ENCODE measurements at regions not wholly inside any gene's neighbourhood (a gene's known extent, or its start where the extent isn't known, plus 50 kb on each side); places are given as distances from the start of the nearest gene placed in this dataset.

DNA sequence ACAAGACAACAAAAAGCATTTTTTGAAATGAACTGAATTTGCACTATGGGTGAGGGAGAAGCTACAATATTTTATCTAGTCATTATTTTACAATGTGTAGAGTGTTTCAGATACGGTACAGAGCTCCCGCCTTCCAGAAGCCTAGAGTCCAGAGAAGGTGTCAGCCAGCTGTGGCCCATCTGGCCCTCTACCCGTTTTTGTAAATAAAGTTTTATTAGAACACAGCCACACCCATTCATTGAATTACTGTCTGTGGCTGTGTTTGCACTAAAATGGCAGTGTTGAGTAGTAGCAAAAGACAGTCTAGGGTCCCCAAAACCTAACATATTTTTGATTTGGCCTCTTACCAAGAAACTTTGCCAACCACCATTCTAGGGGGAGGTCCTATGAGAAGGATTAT is 162.0 kb downstream of the JCAD start:
- no peak for DNase-seq (ENCODE audit: low read depth, low spot score)
- no peaks in the 10 kb centered on the region for H3K9me3 ChIP-seq (ENCODE audit: control insufficient read depth, insufficient read depth, low read length)
- peaks cover 3% of the 10 kb centered on the region for H3K27me3 ChIP-seq (ENCODE audit: control insufficient read depth, insufficient read depth, low read length)
- POLR2A ChIA-PET, result no interaction called here
- no peak overlapping the region for H3K27ac ChIP-seq (ENCODE audit: low read depth, low read length)
- CTCF ChIA-PET, result interaction anchor here (0.9 kb wide), 1 partner anchor 162 kb away, joined by 3 read pairs; no protein-coding TSS in a partner anchor
- no peak overlapping the region for H3K4me3 ChIP-seq (ENCODE audit: low read depth, low read length)
- TF ChIP-seq, protein P1, sequence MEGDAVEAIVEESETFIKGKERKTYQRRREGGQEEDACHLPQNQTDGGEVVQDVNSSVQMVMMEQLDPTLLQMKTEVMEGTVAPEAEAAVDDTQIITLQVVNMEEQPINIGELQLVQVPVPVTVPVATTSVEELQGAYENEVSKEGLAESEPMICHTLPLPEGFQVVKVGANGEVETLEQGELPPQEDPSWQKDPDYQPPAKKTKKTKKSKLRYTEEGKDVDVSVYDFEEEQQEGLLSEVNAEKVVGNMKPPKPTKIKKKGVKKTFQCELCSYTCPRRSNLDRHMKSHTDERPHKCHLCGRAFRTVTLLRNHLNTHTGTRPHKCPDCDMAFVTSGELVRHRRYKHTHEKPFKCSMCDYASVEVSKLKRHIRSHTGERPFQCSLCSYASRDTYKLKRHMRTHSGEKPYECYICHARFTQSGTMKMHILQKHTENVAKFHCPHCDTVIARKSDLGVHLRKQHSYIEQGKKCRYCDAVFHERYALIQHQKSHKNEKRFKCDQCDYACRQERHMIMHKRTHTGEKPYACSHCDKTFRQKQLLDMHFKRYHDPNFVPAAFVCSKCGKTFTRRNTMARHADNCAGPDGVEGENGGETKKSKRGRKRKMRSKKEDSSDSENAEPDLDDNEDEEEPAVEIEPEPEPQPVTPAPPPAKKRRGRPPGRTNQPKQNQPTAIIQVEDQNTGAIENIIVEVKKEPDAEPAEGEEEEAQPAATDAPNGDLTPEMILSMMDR (IDR thresholded peaks at IDR 0.05; ENCODE audit: low read depth, low read length), result no peak

- Histone ChIP-seq H3K27ac (ENCODE audit: low read depth, low read length) (peak overlapping the region; percentile 71), H3K27me3 (ENCODE audit: control insufficient read depth, insufficient read depth, low read length) (peaks cover 3% of the 10 kb centered on the region), H3K4me3 (ENCODE audit: low read depth, low read length) (no peak overlapping the region), H3K9me3 (ENCODE audit: control insufficient read depth, insufficient read depth, low read length) (no peaks in the 10 kb centered on the region)
- ChIA-PET CTCF (interaction anchor here (0.6 kb wide), 1 partner anchor 116 kb away, joined by 4 read pairs; no protein-coding TSS in a partner anchor), POLR2A (interaction anchor here (0.7 kb wide), 1 partner anchor 52 kb away, joined by 4 read pairs; no protein-coding TSS in a partner anchor)
- DNase-seq (ENCODE audit: low read depth, low spot score), result peak; percentile 6
- TF ChIP-seq, protein P1 (IDR thresholded peaks at IDR 0.05; ENCODE audit: low read depth, low read length), result no peak
Observed at GRCh38 chr10:29896053-29896452, 163.3 kb downstream of the JCAD start.

DNA sequence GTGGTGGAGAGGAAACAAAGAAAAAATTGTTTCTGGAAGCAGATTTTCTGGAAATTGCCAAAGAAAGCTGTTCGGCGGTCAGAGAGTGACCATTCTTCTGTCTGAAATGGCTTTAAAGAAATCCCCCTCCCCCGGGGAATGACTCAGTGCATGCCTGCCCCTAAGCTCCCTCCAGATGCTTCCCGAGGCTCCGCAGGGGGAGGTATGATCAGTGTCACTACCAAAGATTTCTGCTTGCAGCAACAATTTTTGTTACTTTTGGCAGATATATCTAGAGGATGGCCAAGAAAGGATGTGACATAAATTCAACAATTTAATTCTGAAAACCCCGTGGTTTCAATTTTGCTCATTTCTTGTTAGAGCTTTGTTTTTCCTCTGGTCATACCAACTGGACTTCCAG is 163.9 kb downstream of the JCAD start:
- ChIA-PET CTCF (interaction anchor here (0.6 kb wide), 1 partner anchor 115 kb away, joined by 4 read pairs; no protein-coding TSS in a partner anchor), POLR2A (interaction anchor here (0.7 kb wide), 1 partner anchor 53 kb away, joined by 4 read pairs; no protein-coding TSS in a partner anchor)
- TF ChIP-seq, protein P1 (IDR thresholded peaks at IDR 0.05; ENCODE audit: low read depth, low read length), result no peak
- Histone ChIP-seq H3K4me3 (ENCODE audit: low read depth, low read length) (no peak overlapping the region), H3K27ac (ENCODE audit: low read depth, low read length) (peak overlapping the region; percentile 74), H3K9me3 (ENCODE audit: control insufficient read depth, insufficient read depth, low read length) (no peaks in the 10 kb centered on the region), H3K27me3 (ENCODE audit: control insufficient read depth, insufficient read depth, low read length) (no peaks in the 10 kb centered on the region)
- DNase-seq (ENCODE audit: low read depth, low spot score), result peak; percentile 86

- CTCF ChIA-PET, result no interaction called here
Observed at GRCh38 chr10:29888321-29888720, 171.1 kb downstream of the JCAD start.

GRCh38 chr10:29886299-29886698 is 173.1 kb downstream of the JCAD start:
- TF ChIP-seq, protein P1 (IDR thresholded peaks at IDR 0.05; ENCODE audit: low read depth, low read length), result no peak
- POLR2A ChIA-PET, result no interaction called here
- Histone ChIP-seq H3K4me3 (ENCODE audit: low read depth, low read length) (no peak overlapping the region), H3K27me3 (ENCODE audit: control insufficient read depth, insufficient read depth, low read length) (peaks cover 11% of the 10 kb centered on the region), H3K9me3 (ENCODE audit: control insufficient read depth, insufficient read depth, low read length) (no peaks in the 10 kb centered on the region), H3K27ac (ENCODE audit: low read depth, low read length) (no peak overlapping the region)
- CTCF ChIA-PET, result no interaction called here
- no peak for DNase-seq (ENCODE audit: low read depth, low spot score)

More at GRCh38 chr10:29888321-29888720, 171.1 kb downstream of the JCAD start:
- H3K4me3 ChIP-seq (ENCODE audit: low read depth, low read length), result no peak overlapping the region
- H3K27ac ChIP-seq (ENCODE audit: low read depth, low read length), result no peak overlapping the region
- no peak for DNase-seq (ENCODE audit: low read depth, low spot score)
- POLR2A ChIA-PET, result no interaction called here
- peaks cover 11% of the 10 kb centered on the region for H3K27me3 ChIP-seq (ENCODE audit: control insufficient read depth, insufficient read depth, low read length)
- TF ChIP-seq, protein P1 (IDR thresholded peaks at IDR 0.05; ENCODE audit: low read depth, low read length), result no peak
- H3K9me3 ChIP-seq (ENCODE audit: control insufficient read depth, insufficient read depth, low read length), result no peaks in the 10 kb centered on the region
